ENCODE measurements at regions not wholly inside any gene's neighbourhood (a gene's known extent, or its start where the extent isn't known, plus 50 kb on each side); places are given as distances from the start of the nearest gene placed in this dataset.
"Not testable (repeated sequence)": the region's sequence is repeated elsewhere in the genome, so short reads cannot be mapped to it uniquely, and the experiment has no call there.

DNA sequence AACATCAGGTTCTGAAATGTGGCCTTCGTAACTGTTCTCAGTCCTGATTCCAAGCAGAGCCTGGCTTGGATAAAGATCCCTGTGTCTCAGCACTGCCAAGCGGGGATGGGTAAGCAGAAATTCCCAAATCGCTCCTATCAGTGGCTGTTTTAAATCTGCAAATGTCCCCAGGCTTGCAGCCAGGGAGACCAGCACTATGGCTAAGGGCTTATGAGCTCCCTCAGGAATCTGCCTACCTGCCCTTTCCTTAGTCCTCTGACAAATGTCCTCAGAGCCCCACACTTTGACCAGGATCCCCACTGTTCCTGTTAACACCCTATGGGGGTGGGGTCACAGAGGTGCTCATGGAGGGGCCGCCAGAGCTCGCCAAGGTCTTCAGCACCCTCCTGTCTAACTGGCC is 1062.8 kb downstream of the UQCRFS1 start:
- no peak for DNase-seq (ENCODE audit: low read depth)

GRCh38 chr19:28148554-28148953 is 1064.4 kb downstream of the UQCRFS1 start:
- no peak for DNase-seq (ENCODE audit: low read depth)

GRCh38 chr19:28142258-28142657 is 1070.7 kb downstream of the UQCRFS1 start:
- no peak for DNase-seq (ENCODE audit: low read depth)

GRCh38 chr19:28140201-28140600 is 1072.8 kb downstream of the UQCRFS1 start:
- DNase-seq (ENCODE audit: low read depth) = no peak

DNA sequence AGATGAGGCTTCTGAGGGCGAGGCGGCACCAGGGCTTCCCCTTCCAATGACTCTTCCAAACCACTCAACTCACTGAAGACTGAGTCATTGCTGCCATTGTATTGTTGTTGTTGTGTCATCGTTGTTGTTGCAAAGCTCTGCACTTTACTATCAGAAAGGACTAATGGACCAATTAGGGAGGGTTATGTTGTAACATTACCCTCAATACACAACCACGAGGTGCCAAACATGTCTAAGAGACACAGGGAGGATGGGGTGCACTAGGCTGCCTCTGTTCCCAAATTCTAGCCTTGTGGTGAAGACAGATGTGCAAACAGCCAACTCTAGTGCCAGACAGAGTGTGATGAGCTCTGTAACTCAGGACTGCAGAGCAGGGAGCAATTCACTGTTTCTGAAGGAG is 1075.2 kb downstream of the UQCRFS1 start:
- DNase-seq (ENCODE audit: low read depth) = no peak

- DNase-seq (ENCODE audit: low read depth) = no peak
Measured at GRCh38 chr19:28136796-28137195, 1076.2 kb downstream of the UQCRFS1 start.

- DNase-seq (ENCODE audit: low read depth) = no peak
Measured at GRCh38 chr19:28135825-28136224, 1077.1 kb downstream of the UQCRFS1 start.

DNA sequence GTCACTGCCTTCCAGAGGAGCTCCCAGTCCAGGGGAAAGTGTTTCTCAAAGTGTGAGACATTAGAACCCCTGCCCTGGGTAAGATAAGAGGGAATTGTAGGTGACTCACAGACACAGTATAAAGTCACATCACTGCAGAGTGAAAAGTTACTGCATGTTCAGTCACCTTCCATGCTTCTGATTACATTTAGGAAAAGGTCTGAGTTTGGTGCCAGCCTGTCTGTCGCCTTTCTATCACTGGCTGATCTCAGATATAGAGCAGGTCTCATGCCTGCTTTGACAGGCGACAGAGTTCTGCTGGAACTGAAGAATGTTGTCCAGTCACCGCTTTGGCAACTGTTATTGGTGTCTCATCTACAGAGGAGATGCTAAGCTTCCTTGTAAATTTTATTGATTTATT is 1078.6 kb downstream of the UQCRFS1 start:
- no peak for DNase-seq (ENCODE audit: low read depth)

- not testable (repeated sequence) for DNase-seq (ENCODE audit: low read depth)
Measured at GRCh38 chr19:28130881-28131280, 1082.1 kb downstream of the UQCRFS1 start.

DNA sequence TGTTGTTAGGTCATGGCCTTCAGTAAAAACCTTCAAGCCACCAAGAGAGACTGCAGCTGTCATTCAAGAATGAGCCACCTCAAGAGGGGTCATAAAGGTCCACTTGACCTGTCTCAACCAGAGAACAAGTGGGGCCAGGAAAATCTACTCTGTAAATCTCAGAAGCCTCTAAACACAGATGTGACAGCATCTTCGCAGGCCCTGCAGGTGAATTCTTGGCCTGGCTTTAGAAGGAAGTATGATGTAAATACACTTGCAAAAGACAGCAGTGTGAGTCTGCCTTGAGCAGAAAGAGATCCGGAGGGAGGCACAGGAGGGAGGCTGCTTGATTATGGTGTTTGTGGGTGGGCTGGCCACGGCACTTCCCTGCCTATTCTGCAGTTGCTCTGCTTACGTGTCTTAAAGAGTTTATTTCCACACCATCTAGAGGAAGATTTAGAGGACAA is 1082.9 kb downstream of the UQCRFS1 start:
- no peak for DNase-seq (ENCODE audit: low read depth)

- no peak for DNase-seq (ENCODE audit: low read depth)
Measured at GRCh38 chr19:28128341-28128740, 1084.6 kb downstream of the UQCRFS1 start.

DNA sequence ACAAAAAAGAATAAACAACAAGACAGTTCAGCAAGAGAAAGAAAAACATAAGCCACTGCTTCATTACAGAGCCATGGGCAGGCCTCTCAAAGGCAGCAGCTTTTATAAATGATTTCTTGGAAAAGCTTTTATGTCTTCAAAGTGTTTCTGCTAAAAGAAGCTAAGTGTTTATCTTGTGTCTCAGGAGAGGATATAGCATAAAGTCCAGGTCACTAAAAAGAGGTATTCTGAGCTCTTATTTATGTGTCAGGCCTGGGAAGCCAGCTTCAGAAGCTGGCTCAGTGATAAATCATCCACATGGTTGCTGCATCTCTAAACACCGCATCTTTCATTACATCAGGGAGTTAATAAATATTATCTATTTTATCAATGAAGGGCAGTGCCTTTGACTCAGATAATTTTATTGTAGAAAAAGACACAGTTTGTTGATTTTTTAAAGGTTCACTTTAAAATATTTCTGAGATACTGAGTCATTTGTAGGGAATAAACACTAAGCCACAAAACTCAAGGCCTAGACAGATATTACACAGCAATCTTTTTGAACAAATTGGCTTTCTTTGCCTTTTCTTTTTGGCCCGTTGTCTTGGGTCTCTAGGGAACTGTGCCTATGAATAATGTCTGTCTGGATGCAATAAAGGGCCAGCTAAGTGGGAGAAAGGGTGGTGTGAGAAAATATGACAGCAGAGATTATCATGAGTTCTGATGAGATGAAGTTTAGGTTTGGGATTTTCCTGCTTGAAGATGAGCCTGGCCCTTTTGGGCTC is 1086.6 kb downstream of the UQCRFS1 start:
- no peak for DNase-seq (ENCODE audit: low read depth)

GRCh38 chr19:28122734-28123133 is 1090.2 kb downstream of the UQCRFS1 start:
- DNase-seq (ENCODE audit: low read depth) = no peak

- no peak for DNase-seq (ENCODE audit: low read depth)
Measured at GRCh38 chr19:28118235-28118634, 1094.7 kb downstream of the UQCRFS1 start.

- DNase-seq (ENCODE audit: low read depth) = no peak
Measured at GRCh38 chr19:28117143-28117542, 1095.8 kb downstream of the UQCRFS1 start.

GRCh38 chr19:28116379-28116778 is 1096.6 kb downstream of the UQCRFS1 start:
- DNase-seq (ENCODE audit: low read depth) = not testable (repeated sequence)

GRCh38 chr19:28103921-28104320 is 1109.0 kb downstream of the UQCRFS1 start:
- DNase-seq (ENCODE audit: low read depth) = no peak

GRCh38 chr19:28084659-28085157 is 1128.2 kb downstream of the UQCRFS1 start:
- DNase-seq (ENCODE audit: low read depth) = not testable (repeated sequence)

DNA sequence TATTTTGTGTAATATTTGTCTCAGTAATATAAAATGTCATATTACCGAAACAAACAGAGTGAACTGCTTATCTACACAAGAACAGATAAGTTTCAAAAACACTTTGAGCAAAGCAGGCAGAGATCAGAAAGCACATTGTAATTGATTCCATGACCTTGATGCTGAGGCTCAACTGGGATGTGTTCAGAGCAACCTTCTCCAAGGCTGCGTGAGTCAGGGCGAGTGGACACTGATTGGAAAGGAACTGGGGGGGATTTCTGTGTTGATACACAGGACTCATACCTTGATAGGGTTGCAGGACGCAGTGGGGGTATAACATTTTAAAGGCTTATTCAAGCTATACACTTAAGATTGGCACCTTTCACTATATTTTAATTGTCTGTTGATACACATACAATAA is 1136.3 kb downstream of the UQCRFS1 start:
- no peak for DNase-seq (ENCODE audit: low read depth)

GRCh38 chr19:28075229-28075628 is 1137.7 kb downstream of the UQCRFS1 start:
- DNase-seq (ENCODE audit: low read depth) = no peak

- DNase-seq (ENCODE audit: low read depth) = no peak
Measured at GRCh38 chr19:28074773-28075172, 1138.2 kb downstream of the UQCRFS1 start.

DNA sequence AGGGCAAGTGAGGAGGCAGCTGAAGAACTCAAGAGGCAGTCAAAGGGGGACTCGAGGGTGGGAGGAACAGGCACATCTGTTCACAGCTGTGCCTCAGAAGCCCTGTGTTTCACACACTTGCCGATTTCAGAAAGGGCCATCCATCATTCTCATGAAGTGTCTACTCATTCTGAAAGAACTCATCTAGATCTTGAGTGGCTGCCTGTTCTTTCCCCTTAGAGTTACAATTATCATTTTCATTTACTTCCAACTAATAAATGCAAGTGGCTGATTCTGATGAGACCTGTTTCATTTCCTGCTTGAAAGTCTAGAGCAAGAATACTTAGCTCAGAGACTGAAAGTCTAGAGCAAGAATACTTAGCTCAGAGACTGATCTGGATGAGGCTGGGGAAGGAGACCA is 1145.1 kb downstream of the UQCRFS1 start:
- DNase-seq (ENCODE audit: low read depth) = no peak

DNA sequence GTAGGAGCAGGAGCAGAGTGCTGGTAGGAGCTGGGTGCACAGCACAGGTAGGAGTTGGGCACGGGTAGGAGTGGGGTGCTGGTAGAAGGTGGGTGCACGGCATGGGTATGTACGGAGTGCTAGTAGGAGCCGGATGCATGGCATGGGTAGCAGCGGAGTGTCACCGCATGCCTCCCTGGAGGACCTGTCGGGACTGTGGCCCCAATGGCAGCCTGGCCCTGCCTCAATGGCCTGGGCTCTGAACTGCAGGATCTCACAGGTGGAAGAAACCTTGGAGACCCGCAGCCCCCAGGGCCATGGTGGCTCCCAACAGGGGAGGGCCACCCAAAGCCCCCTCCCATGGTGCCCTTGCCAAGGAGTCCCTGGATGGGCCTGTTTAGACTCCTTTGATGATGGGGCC is 1146.0 kb downstream of the UQCRFS1 start:
- no peak for DNase-seq (ENCODE audit: low read depth)

GRCh38 chr19:28066161-28066560 is 1146.8 kb downstream of the UQCRFS1 start:
- no peak for DNase-seq (ENCODE audit: low read depth)

Measured in CMK (cell line).